Heart left ventricle (tissue), 13 donors: ENCODE measurements at regions not wholly inside any gene's neighbourhood (a gene's known extent, or its start where the extent isn't known, plus 50 kb on each side); places are given as distances from the start of the nearest gene placed in this dataset.

Experiments used
- CTCF ChIP-seq, 12 donors: fragments of 200-600 bp; sonication (generic) in 4 of 12; IDR thresholded peaks; one replicate each; pipeline versions ENCODE4 v1.5.0 to v1.8.0; 2018 to 2022; ENCODE audit warnings: antibody characterized with exemption in 12 of 12, mild to moderate bottlenecking in 5 of 12
- POLR2A ChIP-seq, 2 donors: fragments of 450-650 bp; IDR thresholded peaks; one replicate each; pipeline ENCODE4 v1.6.1; 2017; ENCODE audit warnings: antibody characterized with exemption in 2 of 2, mild to moderate bottlenecking in 2 of 2, moderate library complexity in 2 of 2
- donor health status: ischemic (EF 13 %, LVEDD 7.1; RV severe dilation, severe dysfunction).
- donor health status: DM: no; HTN: yes; CAD: no.
- donor health status: DM: no; HTN: no; CAD: no.
- donor health status: ischemic (EF 25% LVEDD 6.9; RV normal size, moderate dysfunction).
- donor health status: ischemic (EF 25% LVEDD 5.7; RV mildly dilated, moderate dysfunction).
- donor health status: ischemic (EF 35%, LVEDD 5.7; RV mildly dilated, moderate dysfunction).
- donor health status: nonischemic (EF 11% LVEDD 7.7; RV severe dilation, severe dysfunction).
- donor health status: DM: yes; HTN: yes; CAD: no.
- donor health status: PGD.
- donor health status: ischemic (EF 29% LVEDD 5.4; RV normal size, mild dysfunction).
- donor health status: nonischemic (EF 23%, LVEDD 6.1; RV moderate dilation, normal function).

DNA sequence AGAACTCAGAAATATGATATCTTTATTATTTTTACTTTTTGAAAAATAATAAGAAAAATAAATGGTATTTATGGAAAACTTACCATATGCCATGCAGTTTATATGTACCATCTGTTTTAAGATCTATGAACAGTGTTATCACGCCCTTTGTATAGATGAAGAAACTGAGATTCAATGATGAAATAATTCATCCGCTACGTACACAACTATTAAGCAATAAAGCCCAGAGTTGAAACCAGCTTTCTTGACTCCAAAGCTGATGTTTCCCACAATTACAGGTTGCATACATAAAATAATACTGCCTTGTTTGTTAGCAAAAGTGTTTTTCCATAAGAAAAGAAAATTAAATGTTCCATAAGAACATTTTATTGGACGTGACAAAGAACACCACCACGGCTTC lies 67.2 kb upstream of the BCL6 start:
- TF ChIP-seq CTCF (IDR thresholded peaks at IDR 0.05) (no peak), POLR2A (IDR thresholded peaks at IDR 0.05) (no peak)
